ENCODE measurements at regions not wholly inside any gene's neighbourhood (a gene's known extent, or its start where the extent isn't known, plus 50 kb on each side); places are given as distances from the start of the nearest gene placed in this dataset.
"Not testable (repeated sequence)": the region's sequence is repeated elsewhere in the genome, so short reads cannot be mapped to it uniquely, and the experiment has no call there.

GRCh38 chr4:84336964-84337705 is 162.0 kb downstream of the NKX6-1 start:
- Histone ChIP-seq H3K9ac (ENCODE audit: low read depth in 1 of 2, low read length in 2 of 2) (no peak overlapping the region), H3K4me3 (ENCODE audit: low read length in 2 of 2) (no peak overlapping the region), H3K4me1 (ENCODE audit: control insufficient read depth in 2 of 2, insufficient read depth in 2 of 2, low read length in 2 of 2) (no peaks in the 10 kb centered on the region), H3K9me3 (ENCODE audit: control insufficient read depth in 2 of 2, low read length in 2 of 2) (no peaks in the 10 kb centered on the region), H3K36me3 (ENCODE audit: control insufficient read depth in 2 of 2, insufficient read depth in 2 of 2, low read length in 2 of 2) (no peaks in the 10 kb centered on the region), H3K27ac (ENCODE audit: low read depth in 2 of 2, low read length in 2 of 2) (no peak overlapping the region), H3K27me3 (ENCODE audit: control insufficient read depth in 2 of 2, insufficient read depth in 2 of 2, low read length in 2 of 2) (no peaks in the 10 kb centered on the region)

- Histone ChIP-seq H3K9me3 (ENCODE audit: control insufficient read depth in 2 of 2, low read length in 2 of 2) (no peaks in the 10 kb centered on the region), H3K4me3 (ENCODE audit: low read length in 2 of 2) (no peak overlapping the region), H3K36me3 (ENCODE audit: control insufficient read depth in 2 of 2, insufficient read depth in 2 of 2, low read length in 2 of 2) (no peaks in the 10 kb centered on the region), H3K4me1 (ENCODE audit: control insufficient read depth in 2 of 2, insufficient read depth in 2 of 2, low read length in 2 of 2) (no peaks in the 10 kb centered on the region), H3K27ac (ENCODE audit: low read depth in 2 of 2, low read length in 2 of 2) (no peak overlapping the region), H3K9ac (ENCODE audit: low read depth in 1 of 2, low read length in 2 of 2) (no peak overlapping the region), H3K27me3 (ENCODE audit: control insufficient read depth in 2 of 2, insufficient read depth in 2 of 2, low read length in 2 of 2) (no peaks in the 10 kb centered on the region)
Measured at GRCh38 chr4:84327526-84327925, 171.6 kb downstream of the NKX6-1 start.

- H3K4me1 ChIP-seq (ENCODE audit: control insufficient read depth in 2 of 2, insufficient read depth in 2 of 2, low read length in 2 of 2) = no peaks in the 10 kb centered on the region
- H3K27me3 ChIP-seq (ENCODE audit: control insufficient read depth in 2 of 2, insufficient read depth in 2 of 2, low read length in 2 of 2) = no peaks in the 10 kb centered on the region
- H3K9ac ChIP-seq (ENCODE audit: low read depth in 1 of 2, low read length in 2 of 2) = no peak overlapping the region
Measured at GRCh38 chr4:84325625-84326024, 173.5 kb downstream of the NKX6-1 start.

GRCh38 chr4:84324303-84325245 is 174.5 kb downstream of the NKX6-1 start:
- H3K9ac ChIP-seq (ENCODE audit: low read depth in 1 of 2, low read length in 2 of 2) = no peak overlapping the region
- H3K4me3 ChIP-seq (ENCODE audit: low read length in 2 of 2) = no peak overlapping the region
- no peaks in the 10 kb centered on the region for H3K4me1 ChIP-seq (ENCODE audit: control insufficient read depth in 2 of 2, insufficient read depth in 2 of 2, low read length in 2 of 2)
- H3K27me3 ChIP-seq (ENCODE audit: control insufficient read depth in 2 of 2, insufficient read depth in 2 of 2, low read length in 2 of 2) = no peaks in the 10 kb centered on the region
- no peaks in the 10 kb centered on the region for H3K9me3 ChIP-seq (ENCODE audit: control insufficient read depth in 2 of 2, low read length in 2 of 2)
- no peak overlapping the region for H3K27ac ChIP-seq (ENCODE audit: low read depth in 2 of 2, low read length in 2 of 2)
- no peaks in the 10 kb centered on the region for H3K36me3 ChIP-seq (ENCODE audit: control insufficient read depth in 2 of 2, insufficient read depth in 2 of 2, low read length in 2 of 2)

More at GRCh38 chr4:84325625-84326024, 173.5 kb downstream of the NKX6-1 start:
- H3K27ac ChIP-seq (ENCODE audit: low read depth in 2 of 2, low read length in 2 of 2) = no peak overlapping the region
- no peak overlapping the region for H3K4me3 ChIP-seq (ENCODE audit: low read length in 2 of 2)
- H3K36me3 ChIP-seq (ENCODE audit: control insufficient read depth in 2 of 2, insufficient read depth in 2 of 2, low read length in 2 of 2) = no peaks in the 10 kb centered on the region
- no peaks in the 10 kb centered on the region for H3K9me3 ChIP-seq (ENCODE audit: control insufficient read depth in 2 of 2, low read length in 2 of 2)

- H3K36me3 ChIP-seq (ENCODE audit: control insufficient read depth in 2 of 2, insufficient read depth in 2 of 2, low read length in 2 of 2) = no peaks in the 10 kb centered on the region
- no peaks in the 10 kb centered on the region for H3K4me1 ChIP-seq (ENCODE audit: control insufficient read depth in 2 of 2, insufficient read depth in 2 of 2, low read length in 2 of 2)
- H3K9me3 ChIP-seq (ENCODE audit: control insufficient read depth in 2 of 2, low read length in 2 of 2) = no peaks in the 10 kb centered on the region
- H3K9ac ChIP-seq (ENCODE audit: low read depth in 1 of 2, low read length in 2 of 2) = no peak overlapping the region
- no peak overlapping the region for H3K27ac ChIP-seq (ENCODE audit: low read depth in 2 of 2, low read length in 2 of 2)
- no peaks in the 10 kb centered on the region for H3K27me3 ChIP-seq (ENCODE audit: control insufficient read depth in 2 of 2, insufficient read depth in 2 of 2, low read length in 2 of 2)
- no peak overlapping the region for H3K4me3 ChIP-seq (ENCODE audit: low read length in 2 of 2)
Measured at GRCh38 chr4:84319124-84319523, 180.0 kb downstream of the NKX6-1 start.

GRCh38 chr4:84317513-84317912 is 181.6 kb downstream of the NKX6-1 start:
- H3K9ac ChIP-seq (ENCODE audit: low read depth in 1 of 2, low read length in 2 of 2) = no peak overlapping the region
- H3K9me3 ChIP-seq (ENCODE audit: control insufficient read depth in 2 of 2, low read length in 2 of 2) = no peaks in the 10 kb centered on the region
- H3K36me3 ChIP-seq (ENCODE audit: control insufficient read depth in 2 of 2, insufficient read depth in 2 of 2, low read length in 2 of 2) = no peaks in the 10 kb centered on the region
- no peak overlapping the region for H3K27ac ChIP-seq (ENCODE audit: low read depth in 2 of 2, low read length in 2 of 2)
- no peaks in the 10 kb centered on the region for H3K27me3 ChIP-seq (ENCODE audit: control insufficient read depth in 2 of 2, insufficient read depth in 2 of 2, low read length in 2 of 2)
- no peak overlapping the region for H3K4me3 ChIP-seq (ENCODE audit: low read length in 2 of 2)
- H3K4me1 ChIP-seq (ENCODE audit: control insufficient read depth in 2 of 2, insufficient read depth in 2 of 2, low read length in 2 of 2) = no peaks in the 10 kb centered on the region

- H3K36me3 ChIP-seq (ENCODE audit: control insufficient read depth in 2 of 2, insufficient read depth in 2 of 2, low read length in 2 of 2) = no peaks in the 10 kb centered on the region
- no peak overlapping the region for H3K27ac ChIP-seq (ENCODE audit: low read depth in 2 of 2, low read length in 2 of 2)
- no peak overlapping the region for H3K4me3 ChIP-seq (ENCODE audit: low read length in 2 of 2)
- H3K4me1 ChIP-seq (ENCODE audit: control insufficient read depth in 2 of 2, insufficient read depth in 2 of 2, low read length in 2 of 2) = no peaks in the 10 kb centered on the region
- no peaks in the 10 kb centered on the region for H3K9me3 ChIP-seq (ENCODE audit: control insufficient read depth in 2 of 2, low read length in 2 of 2)
- H3K9ac ChIP-seq (ENCODE audit: low read depth in 1 of 2, low read length in 2 of 2) = no peak overlapping the region
- no peaks in the 10 kb centered on the region for H3K27me3 ChIP-seq (ENCODE audit: control insufficient read depth in 2 of 2, insufficient read depth in 2 of 2, low read length in 2 of 2)
Measured at GRCh38 chr4:84312426-84313012, 186.6 kb downstream of the NKX6-1 start.

- Histone ChIP-seq H3K4me3 (ENCODE audit: low read length in 2 of 2) (no peak overlapping the region), H3K36me3 (ENCODE audit: control insufficient read depth in 2 of 2, insufficient read depth in 2 of 2, low read length in 2 of 2) (no peaks in the 10 kb centered on the region), H3K4me1 (ENCODE audit: control insufficient read depth in 2 of 2, insufficient read depth in 2 of 2, low read length in 2 of 2) (no peaks in the 10 kb centered on the region), H3K27me3 (ENCODE audit: control insufficient read depth in 2 of 2, insufficient read depth in 2 of 2, low read length in 2 of 2) (no peaks in the 10 kb centered on the region), H3K9ac (ENCODE audit: low read depth in 1 of 2, low read length in 2 of 2) (no peak overlapping the region), H3K27ac (ENCODE audit: low read depth in 2 of 2, low read length in 2 of 2) (no peak overlapping the region), H3K9me3 (ENCODE audit: control insufficient read depth in 2 of 2, low read length in 2 of 2) (no peaks in the 10 kb centered on the region)
Measured at GRCh38 chr4:84309191-84309590, 189.9 kb downstream of the NKX6-1 start.

GRCh38 chr4:84298719-84299254 is 200.3 kb downstream of the NKX6-1 start:
- not testable (repeated sequence) for H3K9me3 ChIP-seq (ENCODE audit: control insufficient read depth in 2 of 2, low read length in 2 of 2); H3K36me3 ChIP-seq (ENCODE audit: control insufficient read depth in 2 of 2, insufficient read depth in 2 of 2, low read length in 2 of 2); H3K4me1 ChIP-seq (ENCODE audit: control insufficient read depth in 2 of 2, insufficient read depth in 2 of 2, low read length in 2 of 2); H3K27ac ChIP-seq (ENCODE audit: low read depth in 2 of 2, low read length in 2 of 2); H3K9ac ChIP-seq (ENCODE audit: low read depth in 1 of 2, low read length in 2 of 2); H3K27me3 ChIP-seq (ENCODE audit: control insufficient read depth in 2 of 2, insufficient read depth in 2 of 2, low read length in 2 of 2)
- peak overlapping the region in 1 of 2 donors; percentile 44 for H3K4me3 ChIP-seq (ENCODE audit: low read length in 2 of 2)

Measured in mucosa of rectum (tissue), 2 donors.